CD14-positive monocyte (primary cell): ENCODE measurements at regions not wholly inside any gene's neighbourhood (a gene's known extent, or its start where the extent isn't known, plus 50 kb on each side); places are given as distances from the start of the nearest gene placed in this dataset.
"Not testable (repeated sequence)": the region's sequence is repeated elsewhere in the genome, so short reads cannot be mapped to it uniquely, and the experiment has no call there.

Experiments used
- DNase-seq, 3 donors: peaks; one replicate each; pipeline ENCODE4 v3.0.0-alpha.2; 2011 to 2022
- H2AFZ ChIP-seq: 2 replicates; pipeline ENCODE4 v1.6.0; 2012; ENCODE audit warnings: mild to moderate bottlenecking, low read depth, low read length, inconsistent platforms; ENCODE audit not compliant: insufficient read depth, poor library complexity, severe bottlenecking
- H3K27ac ChIP-seq, 2 donors: 1 replicate in 1 of 2; 2 replicates in 1 of 2; pipeline ENCODE4 v1.5.1; 2012 to 2013; ENCODE audit warnings: low read length in 2 of 2, control low read depth in 1 of 2, inconsistent platforms in 1 of 2, low read depth in 1 of 2, mild to moderate bottlenecking in 1 of 2
- H3K27me3 ChIP-seq, 2 donors: one replicate each; pipeline versions ENCODE4 v1.6.0 to v1.6.1; 2011 to 2013; ENCODE audit warnings: low read length in 2 of 2; ENCODE audit not compliant: control insufficient read depth in 2 of 2, insufficient read depth in 2 of 2
- H3K36me3 ChIP-seq, 2 donors: replicated peaks in 1 of 2; 1 replicate in 1 of 2; 2 replicates in 1 of 2; pipeline versions ENCODE4 v1.5.1 to v1.6.1; 2012 to 2013; ENCODE audit warnings: low read length in 2 of 2, control low read depth in 1 of 2, inconsistent platforms in 1 of 2, mild to moderate bottlenecking in 1 of 2; ENCODE audit not compliant: insufficient read depth in 2 of 2, control insufficient read depth in 1 of 2
- H3K4me1 ChIP-seq, 2 donors: 1 replicate in 1 of 2; 2 replicates in 1 of 2; pipeline versions ENCODE4 v1.5.1 to v1.6.1; 2012 to 2013; ENCODE audit warnings: low read length in 2 of 2, control low read depth in 1 of 2, inconsistent platforms in 1 of 2, mild to moderate bottlenecking in 1 of 2, moderate library complexity in 1 of 2; ENCODE audit not compliant: insufficient read depth in 2 of 2, control insufficient read depth in 1 of 2
- H3K4me2 ChIP-seq: replicated peaks from 2 replicates; pipeline ENCODE3; 2012; ENCODE audit warnings: low read length, moderate library complexity, mild to moderate bottlenecking; ENCODE audit not compliant: poor library complexity, severe bottlenecking; ENCODE audit errors: extremely low read depth
- H3K4me3 ChIP-seq, 3 experiments: fragments of 200-600 bp in 1 of 3; sonication (generic) in 1 of 3; replicated peaks in 1 of 3; 1 replicate in 2 of 3; 2 replicates in 1 of 3; pipeline ENCODE4 v1.5.1; 2011 to 2013; ENCODE audit warnings: low read length in 3 of 3, mild to moderate bottlenecking in 3 of 3, control low read depth in 2 of 3, low read depth in 2 of 3, inconsistent platforms in 1 of 3, moderate library complexity in 1 of 3
- H3K79me2 ChIP-seq: 2 replicates; pipeline ENCODE4 v1.6.0; 2012; ENCODE audit warnings: mild to moderate bottlenecking, control low read depth, inconsistent platforms, low read length, moderate library complexity; ENCODE audit not compliant: insufficient read depth
- H3K9ac ChIP-seq: 2 replicates; pipeline ENCODE4 v1.6.0; 2017; ENCODE audit warnings: low read length, mild to moderate bottlenecking; ENCODE audit not compliant: insufficient read depth, poor library complexity, severe bottlenecking
- H3K9me3 ChIP-seq, 2 donors: replicated peaks in 1 of 2; 1 replicate in 1 of 2; 2 replicates in 1 of 2; pipeline versions ENCODE4 v1.5.1 to v1.6.1; 2012 to 2013; ENCODE audit warnings: low read length in 2 of 2, control low read depth in 1 of 2; ENCODE audit not compliant: control insufficient read depth in 1 of 2, insufficient read depth in 1 of 2
- H4K20me1 ChIP-seq: 2 replicates; pipeline ENCODE4 v1.6.0; 2012; ENCODE audit warnings: mild to moderate bottlenecking, low read length, control low read depth, moderate library complexity; ENCODE audit not compliant: insufficient read depth
- H3K27ac Mint-ChIP-seq, 7 donors: one replicate each; pipeline ENCODE4 v1.8.0; 2020; ENCODE audit warnings: mild to moderate bottlenecking in 7 of 7, mixed read lengths in 7 of 7, moderate library complexity in 6 of 7, inconsistent platforms in 2 of 7
- H3K27me3 Mint-ChIP-seq, 3 donors: one replicate each; pipeline ENCODE4 v1.8.0; 2021 to 2022; ENCODE audit warnings: low read depth in 3 of 3, mild to moderate bottlenecking in 3 of 3, mixed read lengths in 3 of 3, moderate library complexity in 3 of 3, inconsistent platforms in 1 of 3
- H3K36me3 Mint-ChIP-seq, 2 donors: one replicate each; pipeline ENCODE4 v1.8.0; 2020; ENCODE audit warnings: mixed read lengths in 2 of 2, inconsistent platforms in 1 of 2, mild to moderate bottlenecking in 1 of 2
- H3K4me1 Mint-ChIP-seq: one replicate; pipeline ENCODE4 v1.8.0; 2020; ENCODE audit warnings: mild to moderate bottlenecking, mixed read lengths
- H3K4me3 Mint-ChIP-seq, 2 donors: one replicate each; pipeline ENCODE4 v1.8.0; 2020; ENCODE audit warnings: mild to moderate bottlenecking in 2 of 2, mixed read lengths in 2 of 2, moderate library complexity in 1 of 2
- H3K9me3 Mint-ChIP-seq, 7 donors: one replicate each; pipeline ENCODE4 v1.8.0; 2020 to 2022; ENCODE audit warnings: mixed read lengths in 7 of 7, mild to moderate bottlenecking in 6 of 7, moderate library complexity in 6 of 7, inconsistent platforms in 2 of 7
- WGBS: methylation state at CpG from one replicate; pipeline ENCODE4 v1.1.5; 2013; ENCODE audit warnings: missing lambda C conversion rate; ENCODE audit not compliant: insufficient coverage; 5-methylcytosine and 5-hydroxymethylcytosine counted together
- intact Hi-C, 2 donors: fragments of 100-400 bp; cut with micrococcal nuclease; formaldehyde crosslinking; loops; one replicate each; pipeline versions ENCODE4 v1.15.0 to v1.15.1; 2023
- TF ChIP-seq, protein P1 (sequence below): fragments of 200-600 bp; IDR thresholded peaks from one replicate; pipeline ENCODE4 v1.8.0; 2022; ENCODE audit warnings: antibody characterized with exemption, mild to moderate bottlenecking

DNA sequence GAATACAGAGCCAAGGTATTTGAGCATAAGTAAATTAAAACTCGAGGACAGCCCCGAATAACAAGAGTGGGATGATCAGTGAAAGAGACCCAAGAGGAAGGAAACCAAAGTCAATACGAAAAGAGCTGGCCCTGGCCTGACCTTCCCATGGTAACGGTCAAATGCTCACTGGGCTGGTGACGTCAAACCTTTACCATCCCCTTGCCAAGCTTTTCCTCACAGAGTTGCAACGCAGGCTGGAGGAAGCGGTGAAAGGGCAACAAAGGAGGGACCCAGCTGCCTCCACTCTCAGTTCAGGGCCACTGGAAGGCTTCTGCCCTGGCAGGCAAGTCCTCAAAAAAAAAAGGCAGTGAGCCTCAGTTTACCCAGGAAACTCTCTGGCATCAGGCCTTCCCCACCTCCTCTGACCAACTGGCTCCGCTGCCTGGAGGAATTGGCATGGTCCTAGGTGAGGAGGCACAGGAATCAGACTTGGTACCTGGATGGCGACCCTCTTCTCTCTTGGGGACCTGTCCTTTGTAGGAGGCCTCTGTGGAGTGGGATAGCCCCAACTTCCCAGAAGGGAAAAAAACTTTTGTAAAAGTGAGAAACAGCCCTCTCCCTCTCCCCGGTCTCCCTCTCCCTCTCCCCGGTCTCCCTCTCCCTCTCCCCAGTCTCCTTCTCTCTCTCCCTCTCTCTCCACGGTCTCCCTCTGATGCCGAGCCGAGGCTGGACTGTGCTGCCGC lies 212.4 kb downstream of the ANAPC1 start:
- no peaks in the 10 kb centered on the region for H3K27me3 Mint-ChIP-seq
- peak overlapping the region; percentile 90 to 97 (median 94) for H3K27ac Mint-ChIP-seq
- peaks cover 0 to 4% of the 10 kb centered on the region in 2 donors for H3K36me3 Mint-ChIP-seq
- Histone ChIP-seq H3K9ac (no peak overlapping the region), H3K9me3 (no peaks in the 10 kb centered on the region), H3K27me3 (no peaks in the 10 kb centered on the region), H4K20me1 (no peaks in the 10 kb centered on the region), H3K27ac (peak overlapping the region; percentile 73 to 76), H3K4me2 (peak overlapping the region; percentile 65), H3K4me1 (peaks cover 42 to 64% of the 10 kb centered on the region in 2 donors), H3K79me2 (no peaks in the 10 kb centered on the region), H3K4me3 (peak overlapping the region in 1 of 3 experiments; percentile 62), H2AFZ (no peak overlapping the region), H3K36me3 (no peaks in the 10 kb centered on the region)
- 10% methylated on average over 5 of the region's 15 CpGs for WGBS
- no peaks in the 10 kb centered on the region for H3K9me3 Mint-ChIP-seq
- intact Hi-C loops, result no loop called here
- TF ChIP-seq, protein P1, sequence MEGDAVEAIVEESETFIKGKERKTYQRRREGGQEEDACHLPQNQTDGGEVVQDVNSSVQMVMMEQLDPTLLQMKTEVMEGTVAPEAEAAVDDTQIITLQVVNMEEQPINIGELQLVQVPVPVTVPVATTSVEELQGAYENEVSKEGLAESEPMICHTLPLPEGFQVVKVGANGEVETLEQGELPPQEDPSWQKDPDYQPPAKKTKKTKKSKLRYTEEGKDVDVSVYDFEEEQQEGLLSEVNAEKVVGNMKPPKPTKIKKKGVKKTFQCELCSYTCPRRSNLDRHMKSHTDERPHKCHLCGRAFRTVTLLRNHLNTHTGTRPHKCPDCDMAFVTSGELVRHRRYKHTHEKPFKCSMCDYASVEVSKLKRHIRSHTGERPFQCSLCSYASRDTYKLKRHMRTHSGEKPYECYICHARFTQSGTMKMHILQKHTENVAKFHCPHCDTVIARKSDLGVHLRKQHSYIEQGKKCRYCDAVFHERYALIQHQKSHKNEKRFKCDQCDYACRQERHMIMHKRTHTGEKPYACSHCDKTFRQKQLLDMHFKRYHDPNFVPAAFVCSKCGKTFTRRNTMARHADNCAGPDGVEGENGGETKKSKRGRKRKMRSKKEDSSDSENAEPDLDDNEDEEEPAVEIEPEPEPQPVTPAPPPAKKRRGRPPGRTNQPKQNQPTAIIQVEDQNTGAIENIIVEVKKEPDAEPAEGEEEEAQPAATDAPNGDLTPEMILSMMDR, result no peak
- H3K4me1 Mint-ChIP-seq, result peaks cover 55% of the 10 kb centered on the region
- DNase-seq, result peak; percentile 90 to 92 (median 91)
- peak overlapping the region; percentile 24 to 53 for H3K4me3 Mint-ChIP-seq

DNA sequence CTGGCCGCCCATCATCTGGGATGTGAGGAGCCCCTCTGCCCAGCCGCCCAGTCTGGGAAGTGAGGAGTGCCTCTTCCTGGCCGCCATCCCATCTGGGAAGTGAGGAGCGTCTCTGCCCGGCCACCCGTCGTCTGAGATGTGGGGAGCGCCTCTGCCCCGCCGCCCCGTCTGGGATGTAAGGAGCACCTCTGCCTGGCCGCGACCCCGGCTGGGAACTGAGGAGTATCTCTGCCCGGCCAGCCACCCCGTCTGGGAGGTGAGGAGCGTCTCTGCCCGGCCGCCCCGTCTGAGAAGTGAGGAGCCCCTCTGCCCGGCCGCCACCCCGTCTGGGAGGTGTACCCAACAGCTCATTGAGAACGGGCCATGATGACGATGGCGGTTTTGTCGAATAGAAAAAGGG lies 211.4 kb downstream of the ANAPC1 start:
- Mint-ChIP-seq H3K4me1 (peaks cover 59% of the 10 kb centered on the region), H3K27ac (peak overlapping the region in 5 of 7 donors; percentile 9 to 91 (median 63))
- H2AFZ ChIP-seq, H4K20me1 ChIP-seq, intact Hi-C loops, H3K36me3 Mint-ChIP-seq, H3K79me2 ChIP-seq, H3K4me2 ChIP-seq, H3K27me3 Mint-ChIP-seq, H3K4me3 ChIP-seq, H3K9ac ChIP-seq, H3K4me3 Mint-ChIP-seq, H3K9me3 Mint-ChIP-seq, H3K27me3 ChIP-seq, DNase-seq, H3K27ac ChIP-seq, H3K9me3 ChIP-seq, H3K36me3 ChIP-seq: not testable (repeated sequence)
- no CpG with 5 or more reads among the region's 27 CpGs for WGBS
- H3K4me1 ChIP-seq, result peaks cover 45 to 71% of the 10 kb centered on the region in 2 donors
